Motor neuron (in vitro differentiated cells): ENCODE measurements at regions not wholly inside any gene's neighbourhood (a gene's known extent, or its start where the extent isn't known, plus 50 kb on each side); places are given as distances from the start of the nearest gene placed in this dataset.

Source experiments
- ATAC-seq, 8 experiments: fragments of 200-7000 bp; cut with Tn5 transposase; replicated peaks in 6 of 8; 2 replicates each; pipeline ENCODE4 v1.8.0; 2021; ENCODE audit warnings: mild to moderate bottlenecking in 8 of 8, moderate library complexity in 8 of 8
- H3K27ac ChIP-seq, 2 donors: fragments of 250-450 bp; sonication (Bioruptor Pico); 2 replicates each; pipeline ENCODE4 v1.9.0; 2021; ENCODE audit warnings: antibody characterized with exemption in 2 of 2, mild to moderate bottlenecking in 2 of 2, moderate library complexity in 1 of 2
- H3K4me1 ChIP-seq, 2 donors: fragments of 250-450 bp; sonication (Bioruptor Pico); replicated peaks in 1 of 2; 2 replicates each; pipeline ENCODE4 v1.6.1; 2021; ENCODE audit warnings: antibody characterized with exemption in 2 of 2, mild to moderate bottlenecking in 2 of 2, moderate library complexity in 1 of 2
- H3K4me3 ChIP-seq, 5 donors: fragments of 250-450 bp; sonication (Bioruptor Pico); 2 replicates each; pipeline ENCODE4 v1.9.0; 2021; ENCODE audit warnings: antibody characterized with exemption in 5 of 5, mild to moderate bottlenecking in 5 of 5, moderate library complexity in 4 of 5
- WGBS, 10 experiments: fragments of 450-650 bp; shearing (Covaris generic); methylation state at CpG; one replicate each; pipeline ENCODE4 v1.0.0; 2022; 5-methylcytosine and 5-hydroxymethylcytosine counted together
- in situ Hi-C, 9 experiments: fragments of 400-800 bp; cut with MboI; loops; one replicate each; pipeline ENCODE4 v1.15.0; 2021; ENCODE audit warnings: low sequenced_read_pairs in 9 of 9, low pct_unique_long_range_greater_than_20kb in 2 of 9; ENCODE audit not compliant: unreplicated experiment in 9 of 9

DNA sequence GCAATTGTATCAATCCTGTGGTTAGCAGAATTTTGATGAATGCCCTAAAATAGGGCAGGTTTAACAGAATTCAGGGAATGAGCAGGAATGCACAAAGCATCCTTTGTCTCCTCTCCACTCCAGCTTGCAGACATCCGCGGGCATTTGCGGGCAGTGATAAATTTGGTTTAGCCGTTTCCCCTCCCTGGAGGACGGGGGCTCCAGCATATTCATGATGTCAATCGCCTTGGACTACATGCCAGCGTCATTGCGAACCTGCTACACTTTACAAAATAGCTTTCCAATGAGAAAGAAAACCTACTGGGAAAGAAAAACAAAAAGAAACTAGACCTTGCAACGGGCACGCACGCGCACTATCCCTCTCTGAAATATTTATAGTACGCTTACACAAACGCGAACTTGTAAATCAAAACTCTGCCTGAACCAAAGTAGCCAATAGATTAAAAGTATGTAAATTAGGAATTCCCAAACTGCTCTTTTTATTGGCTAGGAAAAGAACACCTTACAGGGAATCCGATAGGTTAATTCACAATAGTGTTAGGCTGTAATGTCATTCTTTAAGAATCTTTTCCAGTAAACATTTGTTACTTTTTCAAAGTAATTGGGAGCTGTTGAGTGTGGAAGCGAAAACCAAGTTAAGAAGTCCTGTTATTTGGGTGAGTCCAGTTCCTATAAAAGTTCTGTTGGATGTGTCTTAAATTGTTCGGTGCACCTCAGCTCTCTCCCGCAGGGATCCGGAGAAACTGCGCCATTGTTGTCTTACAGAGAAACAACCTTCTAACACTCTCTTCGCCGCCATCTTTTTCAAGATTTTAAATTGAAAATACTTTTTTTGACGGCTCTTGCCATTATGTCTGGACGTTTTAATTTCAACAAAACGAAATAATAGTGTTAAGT lies 136.7 kb downstream of the HFE start:
- WGBS, 10 experiments, result 0 to 60% (median 0%) methylated on average over 10 to 26 of the region's 26 CpGs
- Histone ChIP-seq H3K4me3 (peak overlapping the region; percentile 52 to 64 (median 58)), H3K27ac (peak overlapping the region; percentile 93 to 98), H3K4me1 (peaks cover 12 to 19% of the 10 kb centered on the region in 2 donors)
- peak; percentile 57 to 97 (median 72) for ATAC-seq
- in situ Hi-C loops, result loop anchor here in 3 of 9 experiments (25.0 kb wide), 2 partner anchors 913 to 1588 kb away; a partner anchor contains a TSS

DNA sequence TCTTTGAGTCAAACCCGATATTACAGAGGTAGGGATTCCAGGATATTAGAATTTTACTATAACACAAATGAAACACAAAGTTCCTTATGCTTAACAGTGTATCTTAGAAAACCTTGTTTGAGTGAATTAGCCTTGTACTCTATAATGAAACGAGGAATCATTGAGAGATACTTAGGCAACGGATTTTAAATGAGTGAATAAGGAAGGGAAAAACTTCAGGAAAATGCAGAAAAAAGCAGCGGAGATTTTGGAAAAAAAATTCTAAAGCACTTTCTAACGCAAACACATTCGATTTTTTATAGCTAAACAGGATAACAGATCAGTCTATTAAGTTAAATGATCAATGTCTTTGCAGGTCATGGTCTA lies 137.3 kb downstream of the HFE start:
- in situ Hi-C loops, result loop anchor here in 3 of 9 experiments (25.0 kb wide), 2 partner anchors 913 to 1588 kb away; a partner anchor contains a TSS
- Histone ChIP-seq H3K4me1 (peaks cover 11 to 19% of the 10 kb centered on the region in 2 donors), H3K27ac (peak overlapping the region; percentile 93 to 98), H3K4me3 (peak overlapping the region; percentile 52 to 64 (median 58))
- WGBS, 10 experiments, result 0 to 39% (median 1%) methylated on average over 3 to 6 of the region's 6 CpGs; no CpG with 5 or more reads in 1 of the 10 experiments
- ATAC-seq, result no peak

DNA sequence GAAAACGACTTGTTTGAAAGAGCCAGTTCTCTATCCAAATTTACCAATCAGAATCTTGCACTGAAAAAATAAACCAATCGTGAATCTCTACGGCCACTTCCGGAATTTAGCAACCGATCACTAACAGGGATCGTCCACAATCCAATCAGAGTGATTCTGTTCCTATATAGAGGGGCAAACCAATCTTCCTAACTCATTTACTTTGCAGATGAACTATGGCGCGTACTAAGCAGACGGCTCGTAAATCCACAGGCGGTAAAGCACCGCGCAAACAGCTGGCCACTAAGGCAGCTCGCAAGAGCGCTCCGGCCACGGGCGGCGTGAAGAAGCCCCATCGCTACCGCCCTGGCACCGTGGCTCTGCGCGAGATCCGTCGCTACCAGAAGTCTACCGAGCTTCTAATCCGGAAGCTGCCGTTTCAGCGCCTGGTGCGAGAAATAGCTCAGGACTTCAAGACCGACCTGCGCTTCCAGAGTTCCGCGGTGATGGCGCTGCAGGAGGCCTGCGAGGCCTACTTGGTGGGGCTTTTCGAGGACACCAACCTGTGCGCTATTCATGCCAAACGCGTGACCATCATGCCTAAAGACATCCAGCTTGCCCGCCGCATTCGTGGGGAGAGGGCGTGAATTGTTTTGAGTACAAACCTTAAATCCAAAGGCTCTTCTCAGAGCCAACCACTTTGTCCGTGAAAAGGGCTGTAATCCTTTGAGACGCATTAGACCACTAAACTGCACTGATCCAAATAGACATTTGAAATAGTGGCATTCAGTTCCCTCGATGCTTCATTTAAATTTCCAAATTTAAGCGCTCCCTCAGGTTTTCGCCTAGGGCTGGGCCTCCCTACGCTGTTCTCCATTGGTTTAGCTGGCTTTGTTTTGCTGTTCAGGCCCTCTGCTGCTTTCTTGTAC lies 138.0 kb downstream of the HFE start:
- WGBS, 10 experiments, result 0 to 74% (median 18%) methylated on average over 5 to 29 of the region's 51 CpGs
- peak in 6 of 8 experiments; percentile 28 to 81 (median 76) for ATAC-seq
- peak overlapping the region; percentile 93 to 98 for H3K27ac ChIP-seq
- peaks cover 7 to 19% of the 10 kb centered on the region in 2 donors for H3K4me1 ChIP-seq
- H3K4me3 ChIP-seq, result peak overlapping the region; percentile 52 to 64 (median 58)
- in situ Hi-C loops, result loop anchor here in 3 of 9 experiments (25.0 kb wide), 2 partner anchors 912 to 1587 kb away; a partner anchor contains a TSS

GRCh38 chr6:26225848-26226578 lies 138.8 kb downstream of the HFE start:
- in situ Hi-C loops, result no loop called here
- peak overlapping the region; percentile 52 to 64 (median 58) for H3K4me3 ChIP-seq
- WGBS, 10 experiments, result 0 to 83% (median 60%) methylated on average over 3 to 27 of the region's 28 CpGs; no CpG with 5 or more reads in 1 of the 10 experiments
- peaks cover 6 to 19% of the 10 kb centered on the region in 2 donors for H3K4me1 ChIP-seq
- ATAC-seq, result no peak
- peak overlapping the region; percentile 73 to 75 for H3K27ac ChIP-seq

DNA sequence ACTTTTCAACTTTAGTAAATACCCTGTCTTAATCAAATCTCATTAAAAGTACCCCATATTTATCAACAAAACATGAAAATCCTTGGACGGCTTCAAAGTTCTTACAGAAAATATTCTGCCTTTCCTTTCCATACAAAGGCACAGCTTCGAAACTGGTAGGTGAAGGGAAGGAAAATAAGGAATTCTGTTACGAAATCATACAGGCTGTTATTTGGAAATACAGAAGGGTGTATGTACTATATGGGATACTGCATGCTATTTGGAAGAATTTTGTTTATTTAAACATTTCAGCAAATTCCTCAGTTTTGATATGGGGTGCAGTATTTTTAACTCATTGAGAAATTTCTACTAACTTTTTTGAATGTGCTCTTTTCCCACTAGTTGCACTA lies 138.4 kb upstream of the BTN3A2 start:
- Histone ChIP-seq H3K4me1 (peaks cover 6 to 19% of the 10 kb centered on the region in 2 donors), H3K4me3 (peak overlapping the region; percentile 52 to 64 (median 58)), H3K27ac (no peak overlapping the region)
- no peak for ATAC-seq
- WGBS, 10 experiments, result 11 to 92% (median 63%) methylated on average over 2 to 3 of the region's 3 CpGs; no CpG with 5 or more reads in 2 of the 10 experiments
- in situ Hi-C loops, result no loop called here

DNA sequence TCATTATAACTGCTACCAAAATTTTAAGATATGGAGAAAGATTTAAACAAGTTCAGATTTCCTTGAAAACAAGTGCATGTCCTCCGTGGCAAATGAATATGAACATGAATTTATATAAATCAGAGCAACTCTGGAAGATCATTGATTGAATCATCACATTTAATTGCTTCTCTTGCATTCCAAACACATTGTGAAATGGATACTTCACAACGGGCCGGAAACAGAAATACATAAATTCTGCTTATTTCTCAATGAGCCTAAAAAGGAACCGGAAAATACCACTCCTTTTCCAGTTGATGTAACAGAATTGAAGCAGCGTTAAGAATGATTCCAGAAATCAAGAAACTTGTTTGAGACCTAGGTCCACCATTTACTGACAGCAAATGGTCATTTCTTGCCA lies 134.6 kb upstream of the BTN3A2 start:
- in situ Hi-C loops, result no loop called here
- WGBS, 10 experiments, result 48 to 100% (median 92%) methylated on average over 2 to 5 of the region's 5 CpGs
- ATAC-seq, result no peak

DNA sequence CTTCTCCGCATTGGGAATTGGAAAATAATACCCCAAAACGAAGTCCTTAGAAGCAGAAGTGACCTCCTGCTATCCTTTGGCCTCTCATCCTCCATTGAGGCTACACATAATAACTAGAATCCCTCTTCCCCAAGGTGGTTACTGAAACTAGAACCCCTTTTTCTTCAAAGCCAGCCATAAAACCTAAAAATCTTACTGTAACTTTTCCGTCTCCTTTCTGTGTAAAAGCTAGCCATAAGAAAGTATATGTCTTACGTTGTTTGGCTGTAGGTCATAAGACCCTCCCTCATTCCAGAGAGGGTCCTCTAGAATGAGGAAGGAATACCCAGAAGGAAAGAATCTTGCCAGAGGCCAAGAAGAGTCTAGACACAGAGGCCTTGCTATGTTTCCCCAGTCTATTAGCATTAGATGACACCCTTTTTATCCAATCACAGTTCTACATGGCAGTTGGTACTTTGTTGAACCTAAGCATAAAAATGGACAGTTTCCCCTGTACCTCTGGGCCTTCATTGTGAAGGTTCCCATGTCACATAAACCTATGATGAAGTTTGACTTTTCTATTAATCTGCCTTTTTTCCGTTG lies 133.9 kb upstream of the BTN3A2 start:
- H3K4me3 ChIP-seq, result no peak overlapping the region
- no peak for ATAC-seq
- H3K4me1 ChIP-seq, result peaks cover 11 to 18% of the 10 kb centered on the region in 2 donors
- 85 to 100% (median 92%) methylated on average over 1 to 5 of the region's 5 CpGs for WGBS, 10 experiments
- in situ Hi-C loops, result no loop called here
- H3K27ac ChIP-seq, result no peak overlapping the region

More for the DNA sequence above, 134.6 kb upstream of the BTN3A2 start:
- Histone ChIP-seq H3K4me3 (no peak overlapping the region), H3K27ac (no peak overlapping the region), H3K4me1 (peaks cover 11 to 20% of the 10 kb centered on the region in 2 donors)

DNA sequence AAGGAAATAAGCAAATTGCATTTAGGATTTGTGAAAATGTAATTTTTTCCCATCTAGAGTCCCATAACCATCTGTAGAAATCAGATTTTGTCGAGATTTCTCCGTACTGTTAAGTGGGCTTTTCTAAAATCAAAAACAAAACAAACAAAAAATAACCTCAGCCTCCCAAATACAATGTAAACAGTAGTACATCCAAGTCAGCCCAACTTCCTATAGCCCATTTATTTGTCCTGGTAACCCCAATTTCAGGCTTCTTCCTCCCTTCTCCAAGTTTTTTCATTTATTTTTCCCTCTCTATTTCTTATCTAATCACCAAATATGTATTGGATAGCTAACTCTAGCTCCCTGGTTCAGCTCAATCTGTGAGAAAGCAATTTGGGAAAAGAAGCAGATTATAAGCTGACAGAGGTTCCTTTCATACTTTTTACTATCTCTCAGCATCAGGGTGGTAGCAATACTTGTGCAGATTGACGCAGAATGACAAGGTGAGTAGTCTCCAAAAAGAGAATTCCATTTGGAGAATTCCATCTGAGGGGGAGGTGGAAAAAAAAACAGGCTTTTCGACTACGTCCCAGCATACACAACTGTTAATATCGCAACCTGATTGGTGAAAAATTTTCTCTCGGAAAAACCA lies 132.6 kb upstream of the BTN3A2 start:
- ATAC-seq, result no peak
- Histone ChIP-seq H3K4me3 (peak overlapping the region in 3 of 5 donors; percentile 51 to 66 (median 56)), H3K27ac (no peak overlapping the region), H3K4me1 (peaks cover 9 to 11% of the 10 kb centered on the region in 2 donors)
- 54 to 100% (median 75%) methylated on average over 5 to 7 of the region's 7 CpGs; no CpG with 5 or more reads in 1 of the 10 experiments for WGBS, 10 experiments
- in situ Hi-C loops, result no loop called here

- ATAC-seq, result peak in 2 of 8 experiments; percentile 5 to 15
- Histone ChIP-seq H3K4me3 (peak overlapping the region; percentile 49 to 66 (median 52)), H3K27ac (no peak overlapping the region), H3K4me1 (peaks cover 9 to 11% of the 10 kb centered on the region in 2 donors)
- in situ Hi-C loops, result no loop called here
- 0 to 84% (median 48%) methylated on average over 1 to 24 of the region's 34 CpGs; no CpG with 5 or more reads in 1 of the 10 experiments for WGBS, 10 experiments
These were observed 131.9 kb upstream of the BTN3A2 start for GRCh38 chr6:26232940-26233648.

- H3K4me3 ChIP-seq, result peak overlapping the region; percentile 49 to 66 (median 52)
- in situ Hi-C loops, result no loop called here
- H3K27ac ChIP-seq, result peak overlapping the region in 1 of 2 donors; percentile 8
- 0 to 54% (median 10%) methylated on average over 2 to 18 of the region's 32 CpGs for WGBS, 10 experiments
- peak; percentile 44 to 68 (median 58) for ATAC-seq
- peaks cover 9 to 11% of the 10 kb centered on the region in 2 donors for H3K4me1 ChIP-seq
These were observed 131.2 kb upstream of the BTN3A2 start for GRCh38 chr6:26233649-26234420.
